ENCODE measurements at regions not wholly inside any gene's neighbourhood (a gene's known extent, or its start where the extent isn't known, plus 50 kb on each side); places are given as distances from the start of the nearest gene placed in this dataset.

GRCh38 chr4:89166971-89167475 lies 55.7 kb downstream of the TIGD2 start:
- DNase-seq, result no peak

- peak; percentile 53 for DNase-seq
These were observed 60.0 kb downstream of the TIGD2 start for GRCh38 chr4:89171176-89171805.

GRCh38 chr4:89172865-89173264 lies 61.5 kb downstream of the TIGD2 start:
- DNase-seq, result no peak

- DNase-seq, result no peak
These were observed 62.2 kb downstream of the TIGD2 start for GRCh38 chr4:89173336-89174090.

- no peak for DNase-seq
These were observed 63.5 kb downstream of the TIGD2 start for GRCh38 chr4:89174784-89175183.

- no peak for DNase-seq
These were observed 64.3 kb downstream of the TIGD2 start for GRCh38 chr4:89175611-89176010.

- no peak for DNase-seq
These were observed 66.5 kb downstream of the TIGD2 start for GRCh38 chr4:89177807-89178206.

GRCh38 chr4:89184407-89184806 lies 73.1 kb downstream of the TIGD2 start:
- no peak for DNase-seq
